ENCODE measurements at regions not wholly inside any gene's neighbourhood (a gene's known extent, or its start where the extent isn't known, plus 50 kb on each side); places are given as distances from the start of the nearest gene placed in this dataset.
A peak's percentile ranks its signal among the peaks of the same experiment; 100 is the strongest.

- Histone ChIP-seq H3K27ac (no peak overlapping the region), H3K4me3 (no peak overlapping the region), H3K36me3 (no peaks in the 10 kb centered on the region), H3K9me3 (no peaks in the 10 kb centered on the region), H3K27me3 (no peaks in the 10 kb centered on the region), H3K4me1 (ENCODE audit: insufficient read depth) (peaks cover 3% of the 10 kb centered on the region)
- TF ChIP-seq EP300 (IDR thresholded peaks at IDR 0.05) (no peak), CTCF (IDR thresholded peaks at IDR 0.05) (no peak), POLR2A (IDR thresholded peaks at IDR 0.05) (no peak)
- intact Hi-C loops (cut with DNase I), result no loop called here
- WGBS, 3 donors, result 83 to 90% (median 84%) methylated on average over 17 of the region's 17 CpGs
- no peak for DNase-seq
Observed at GRCh38 chrX:39910651-39911050, 187.1 kb downstream of the BCOR start.

GRCh38 chrX:39911278-39911897, 186.4 kb downstream of the BCOR start:
- Histone ChIP-seq H3K27ac (no peak overlapping the region), H3K9me3 (no peaks in the 10 kb centered on the region), H3K36me3 (no peaks in the 10 kb centered on the region), H3K4me3 (no peak overlapping the region), H3K27me3 (no peaks in the 10 kb centered on the region), H3K4me1 (ENCODE audit: insufficient read depth) (no peaks in the 10 kb centered on the region)
- intact Hi-C loops (cut with DNase I), result no loop called here
- no peak for DNase-seq
- no peak for TF ChIP-seq EP300 (IDR thresholded peaks at IDR 0.05)
- no peak for TF ChIP-seq CTCF (IDR thresholded peaks at IDR 0.05)
- no peak for TF ChIP-seq POLR2A (IDR thresholded peaks at IDR 0.05)
- WGBS, 3 donors, result 80 to 88% (median 85%) methylated on average over 14 of the region's 14 CpGs

GRCh38 chrX:39912126-39912525, 185.6 kb downstream of the BCOR start:
- Histone ChIP-seq H3K27ac (no peak overlapping the region), H3K27me3 (no peaks in the 10 kb centered on the region), H3K4me1 (ENCODE audit: insufficient read depth) (no peaks in the 10 kb centered on the region), H3K36me3 (no peaks in the 10 kb centered on the region), H3K4me3 (no peak overlapping the region), H3K9me3 (no peaks in the 10 kb centered on the region)
- TF ChIP-seq POLR2A (IDR thresholded peaks at IDR 0.05), result no peak
- TF ChIP-seq CTCF (IDR thresholded peaks at IDR 0.05), result no peak
- TF ChIP-seq EP300 (IDR thresholded peaks at IDR 0.05), result no peak
- WGBS, 3 donors, result 69 to 75% (median 73%) methylated on average over 7 of the region's 7 CpGs
- intact Hi-C loops (cut with DNase I), result no loop called here
- DNase-seq, result no peak

GRCh38 chrX:39915081-39915480, 182.7 kb downstream of the BCOR start:
- peak in 1 of 5 donors; percentile 8 for DNase-seq
- WGBS, 3 donors, result 72 to 93% (median 78%) methylated on average over 3 of the region's 3 CpGs
- Histone ChIP-seq H3K27ac (no peak overlapping the region), H3K27me3 (no peaks in the 10 kb centered on the region), H3K4me3 (no peak overlapping the region), H3K36me3 (no peaks in the 10 kb centered on the region), H3K4me1 (ENCODE audit: insufficient read depth) (no peaks in the 10 kb centered on the region), H3K9me3 (no peaks in the 10 kb centered on the region)
- TF ChIP-seq POLR2A (IDR thresholded peaks at IDR 0.05), result no peak
- no peak for TF ChIP-seq CTCF (IDR thresholded peaks at IDR 0.05)
- no peak for TF ChIP-seq EP300 (IDR thresholded peaks at IDR 0.05)
- intact Hi-C loops (cut with DNase I), result no loop called here

All from ovary (tissue), 7 donors.